Spleen (tissue), 7 donors: ENCODE measurements at regions not wholly inside any gene's neighbourhood (a gene's known extent, or its start where the extent isn't known, plus 50 kb on each side); places are given as distances from the start of the nearest gene placed in this dataset.

Source experiments
- CTCF ChIP-seq, 11 experiments: fragments of 200-600 bp in 7 of 11; fragments of 450-650 bp in 4 of 11; sonication (generic) in 4 of 11; IDR thresholded peaks in 8 of 11; conservative IDR thresholded peaks in 3 of 11; 1 replicate in 7 of 11; 2 replicates in 4 of 11; pipeline versions ENCODE4 v1.4.0 to v1.8.0; 2016 to 2021; ENCODE audit warnings: antibody characterized with exemption in 11 of 11, inconsistent platforms in 4 of 11, mild to moderate bottlenecking in 1 of 11
- POLR2A ChIP-seq, 3 donors: fragments of 450-650 bp; IDR thresholded peaks; one replicate each; pipeline ENCODE4 v1.5.1; 2017; ENCODE audit warnings: antibody characterized with exemption in 3 of 3, mild to moderate bottlenecking in 1 of 3
- POLR2AphosphoS5 ChIP-seq, 3 donors: sonication (generic); formaldehyde crosslinking; IDR thresholded peaks; one replicate each; pipeline ENCODE4 v1.5.1; 2017; ENCODE audit warnings: antibody characterized with exemption in 3 of 3
- donor health status: DM: no; HTN: no; CAD: no; lungs with moderate emphysema.
- donor health status: DM: no; HTN: no; CAD: no.
- donor health status: DM: no; HTN: no; CAD: no.

GRCh38 chr12:115763376-115763775 is 514.1 kb downstream of the MED13L start:
- no peak for TF ChIP-seq CTCF (IDR thresholded peaks at IDR 0.05 in 8 of 11, conservative IDR thresholded peaks at IDR 0.05 in 3 of 11)
- no peak for TF ChIP-seq POLR2A (IDR thresholded peaks at IDR 0.05)
- TF ChIP-seq POLR2AphosphoS5 (IDR thresholded peaks at IDR 0.05), result no peak
